ENCODE measurements at regions not wholly inside any gene's neighbourhood (a gene's known extent, or its start where the extent isn't known, plus 50 kb on each side); places are given as distances from the start of the nearest gene placed in this dataset.

DNA sequence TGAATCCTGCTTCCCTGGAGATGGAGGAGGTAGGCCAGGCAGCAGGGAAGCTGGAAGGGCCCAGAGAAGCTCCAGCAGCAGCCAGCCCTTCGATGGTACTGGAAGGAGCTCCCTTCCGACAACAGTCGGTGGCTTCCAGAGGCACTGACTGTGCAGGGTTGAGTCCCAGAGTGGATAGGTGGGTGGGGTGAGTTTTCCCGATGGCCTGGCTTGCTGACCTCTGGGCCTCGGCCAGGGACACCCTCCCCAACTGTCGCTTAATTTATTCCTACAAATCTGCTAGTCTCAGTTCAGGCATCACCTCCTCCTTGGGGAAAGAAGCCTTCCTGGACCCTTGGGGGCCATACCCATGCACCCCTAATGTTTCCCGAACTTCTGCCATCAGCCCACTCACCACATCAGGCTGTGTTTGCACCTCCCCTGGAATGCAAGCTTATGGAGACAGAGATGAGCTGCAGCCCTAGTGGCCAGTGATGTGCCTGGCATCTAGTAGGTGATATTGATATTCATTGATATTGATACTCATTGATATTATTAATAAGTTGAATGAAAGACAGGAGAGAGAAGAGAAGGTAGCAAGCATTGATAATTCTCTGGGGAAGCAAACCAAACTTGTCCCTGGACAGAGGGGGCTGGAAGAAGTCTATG lies 104.6 kb upstream of the BOD1 start:
- TF ChIP-seq, protein P1, sequence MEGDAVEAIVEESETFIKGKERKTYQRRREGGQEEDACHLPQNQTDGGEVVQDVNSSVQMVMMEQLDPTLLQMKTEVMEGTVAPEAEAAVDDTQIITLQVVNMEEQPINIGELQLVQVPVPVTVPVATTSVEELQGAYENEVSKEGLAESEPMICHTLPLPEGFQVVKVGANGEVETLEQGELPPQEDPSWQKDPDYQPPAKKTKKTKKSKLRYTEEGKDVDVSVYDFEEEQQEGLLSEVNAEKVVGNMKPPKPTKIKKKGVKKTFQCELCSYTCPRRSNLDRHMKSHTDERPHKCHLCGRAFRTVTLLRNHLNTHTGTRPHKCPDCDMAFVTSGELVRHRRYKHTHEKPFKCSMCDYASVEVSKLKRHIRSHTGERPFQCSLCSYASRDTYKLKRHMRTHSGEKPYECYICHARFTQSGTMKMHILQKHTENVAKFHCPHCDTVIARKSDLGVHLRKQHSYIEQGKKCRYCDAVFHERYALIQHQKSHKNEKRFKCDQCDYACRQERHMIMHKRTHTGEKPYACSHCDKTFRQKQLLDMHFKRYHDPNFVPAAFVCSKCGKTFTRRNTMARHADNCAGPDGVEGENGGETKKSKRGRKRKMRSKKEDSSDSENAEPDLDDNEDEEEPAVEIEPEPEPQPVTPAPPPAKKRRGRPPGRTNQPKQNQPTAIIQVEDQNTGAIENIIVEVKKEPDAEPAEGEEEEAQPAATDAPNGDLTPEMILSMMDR (IDR thresholded peaks at IDR 0.05) = no peak
- TF ChIP-seq EP300 (IDR thresholded peaks at IDR 0.05; ENCODE audit: low read depth) (no peak), POLR2AphosphoS5 (IDR thresholded peaks at IDR 0.05) (no peak)
- no peak overlapping the region for H3K4me3 ChIP-seq
- H3K36me3 ChIP-seq = no peaks in the 10 kb centered on the region
- H3K27me3 ChIP-seq = no peaks in the 10 kb centered on the region
- intact Hi-C loops (cut with DNase I; ENCODE audit: low total_unique reads) = no loop called here
- peaks cover 0 to 5% of the 10 kb centered on the region in 2 donors for H3K9me3 ChIP-seq
- H3K4me1 ChIP-seq = no peaks in the 10 kb centered on the region
- 50 to 84% methylated on average over 2 to 7 of the region's 7 CpGs for WGBS, 2 donors (ENCODE audit: low coverage in 1 of 2)
- in situ Hi-C loops (cut with MboI; ENCODE audit: low pct_ligation_motif_present in 1 of 4, low pct_unique_long_range_greater_than_20kb in 1 of 4, low sequenced_read_pairs in 3 of 4) = no loop called here
- DNase-seq = no peak
- H3K27ac ChIP-seq = no peak overlapping the region

DNA sequence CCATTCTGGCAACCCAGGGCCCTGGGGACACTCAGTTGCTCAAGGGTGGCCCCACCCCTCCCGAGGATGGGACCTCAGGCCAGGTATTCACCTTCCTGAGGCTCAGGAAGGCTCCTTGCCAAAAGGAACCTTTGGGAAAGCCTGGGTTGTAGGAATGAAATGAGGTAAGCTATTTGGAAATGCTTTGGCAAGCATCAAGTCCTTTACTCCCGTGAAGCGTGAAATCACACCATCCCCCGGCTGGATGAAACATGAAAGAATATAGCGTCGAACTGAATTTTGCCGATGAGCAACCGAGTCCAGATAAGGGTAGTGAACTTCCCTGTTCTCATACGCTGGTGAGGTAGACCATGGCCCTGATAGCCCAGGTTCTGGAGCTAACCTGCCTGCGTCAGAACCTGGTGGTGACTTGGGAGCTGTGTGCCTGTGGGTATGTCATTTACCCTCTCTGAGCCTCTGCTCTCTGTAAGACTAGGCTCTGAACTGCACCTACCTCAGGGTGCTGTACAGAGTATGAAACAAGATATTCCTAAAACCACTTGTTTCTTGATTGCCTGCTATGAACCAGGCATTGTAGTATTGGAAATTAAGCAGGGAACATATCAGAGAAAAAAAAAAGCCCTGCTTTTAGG lies 105.3 kb upstream of the BOD1 start:
- Histone ChIP-seq H3K4me1 (no peaks in the 10 kb centered on the region), H3K27me3 (no peaks in the 10 kb centered on the region), H3K36me3 (no peaks in the 10 kb centered on the region), H3K27ac (no peak overlapping the region), H3K9me3 (peaks cover 0 to 5% of the 10 kb centered on the region in 2 donors), H3K4me3 (no peak overlapping the region)
- TF ChIP-seq EP300 (IDR thresholded peaks at IDR 0.05; ENCODE audit: low read depth) (no peak), POLR2AphosphoS5 (IDR thresholded peaks at IDR 0.05) (no peak), POLR2A (IDR thresholded peaks at IDR 0.05) (no peak)
- TF ChIP-seq, protein P1 (IDR thresholded peaks at IDR 0.05) = no peak
- no peak for DNase-seq
- 83 to 86% methylated on average over 7 to 10 of the region's 10 CpGs for WGBS, 2 donors (ENCODE audit: low coverage in 1 of 2)
- intact Hi-C loops (cut with DNase I; ENCODE audit: low total_unique reads) = no loop called here
- in situ Hi-C loops (cut with MboI; ENCODE audit: low pct_ligation_motif_present in 1 of 4, low pct_unique_long_range_greater_than_20kb in 1 of 4, low sequenced_read_pairs in 3 of 4) = no loop called here

DNA sequence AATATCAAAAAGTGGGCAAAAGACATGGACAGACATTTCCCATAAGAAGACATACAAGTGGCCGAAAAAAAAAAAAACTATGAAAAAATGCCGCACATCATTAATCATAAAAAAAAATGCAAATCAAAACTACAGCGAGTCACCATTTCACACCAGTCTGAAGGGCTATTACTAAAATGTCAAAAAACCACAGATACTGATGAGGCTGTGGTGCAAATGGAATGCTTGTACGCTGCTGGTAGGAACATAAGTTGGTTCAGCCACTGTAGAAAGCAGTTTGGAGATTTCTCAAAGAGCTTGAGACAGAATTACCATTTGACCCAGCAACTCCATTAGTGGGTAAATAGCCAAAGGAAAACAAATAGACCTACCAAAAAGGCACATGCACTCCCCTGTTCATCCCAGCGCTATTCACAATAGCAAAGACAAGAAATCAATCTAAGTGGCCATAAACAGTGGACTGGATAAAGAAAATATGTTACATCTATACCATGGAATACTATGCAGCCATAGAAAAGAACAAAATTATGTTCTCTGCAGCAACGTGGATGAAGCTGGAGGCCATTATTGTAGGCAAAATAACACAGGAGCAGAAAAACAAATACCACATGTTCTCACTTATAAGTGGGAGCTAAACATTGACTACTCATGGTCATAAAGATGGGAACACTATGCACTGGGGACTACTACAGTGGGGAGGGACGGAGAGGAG lies 110.6 kb upstream of the BOD1 start:
- intact Hi-C loops (cut with DNase I; ENCODE audit: low total_unique reads) = no loop called here
- Histone ChIP-seq H3K4me1 (no peaks in the 10 kb centered on the region), H3K27me3 (no peaks in the 10 kb centered on the region), H3K9me3 (peaks cover 0 to 5% of the 10 kb centered on the region in 2 donors), H3K36me3 (no peaks in the 10 kb centered on the region), H3K4me3 (no peak overlapping the region), H3K27ac (no peak overlapping the region)
- in situ Hi-C loops (cut with MboI; ENCODE audit: low pct_ligation_motif_present in 1 of 4, low pct_unique_long_range_greater_than_20kb in 1 of 4, low sequenced_read_pairs in 3 of 4) = no loop called here
- 71 to 84% methylated on average over 7 of the region's 7 CpGs for WGBS, 2 donors (ENCODE audit: low coverage in 1 of 2)
- TF ChIP-seq EP300 (IDR thresholded peaks at IDR 0.05; ENCODE audit: low read depth) (no peak), POLR2A (IDR thresholded peaks at IDR 0.05) (no peak), POLR2AphosphoS5 (IDR thresholded peaks at IDR 0.05) (no peak)
- TF ChIP-seq, protein P1 (IDR thresholded peaks at IDR 0.05) = no peak
- no peak for DNase-seq

Measured in transverse colon (tissue), 4 donors.